T-helper 9 cell (primary cell): ENCODE measurements at regions not wholly inside any gene's neighbourhood (a gene's known extent, or its start where the extent isn't known, plus 50 kb on each side); places are given as distances from the start of the nearest gene placed in this dataset.
"Not testable (repeated sequence)": the region's sequence is repeated elsewhere in the genome, so short reads cannot be mapped to it uniquely, and the experiment has no call there.

Experiments used
- DNase-seq: peaks from one replicate; pipeline ENCODE4 v3.0.0-alpha.2; 2020

GRCh38 chr2:237196866-237197618 lies 111.4 kb downstream of the COPS8 start:
- no peak for DNase-seq

- no peak for DNase-seq
These were observed 112.6 kb downstream of the COPS8 start for GRCh38 chr2:237198164-237198855.

GRCh38 chr2:237199082-237199481 lies 113.4 kb downstream of the COPS8 start:
- DNase-seq: no peak

- DNase-seq: no peak
These were observed 113.9 kb downstream of the COPS8 start for GRCh38 chr2:237199577-237199976.

- no peak for DNase-seq
These were observed 114.8 kb downstream of the COPS8 start for GRCh38 chr2:237200462-237200861.

- DNase-seq: no peak
These were observed 116.0 kb downstream of the COPS8 start for GRCh38 chr2:237201461-237202287.

GRCh38 chr2:237202288-237203030 lies 116.8 kb downstream of the COPS8 start:
- no peak for DNase-seq

GRCh38 chr2:237205043-237205541 lies 119.4 kb downstream of the COPS8 start:
- DNase-seq: no peak

GRCh38 chr2:237205561-237205971 lies 119.9 kb downstream of the COPS8 start:
- DNase-seq: no peak

GRCh38 chr2:237207646-237208045 lies 122.0 kb downstream of the COPS8 start:
- DNase-seq: no peak

GRCh38 chr2:237208373-237209260 lies 122.9 kb downstream of the COPS8 start:
- no peak for DNase-seq

GRCh38 chr2:237209885-237210284 lies 124.2 kb downstream of the COPS8 start:
- DNase-seq: no peak

GRCh38 chr2:237210297-237210696 lies 124.6 kb downstream of the COPS8 start:
- DNase-seq: no peak

GRCh38 chr2:237210763-237211162 lies 125.1 kb downstream of the COPS8 start:
- no peak for DNase-seq

GRCh38 chr2:237212356-237213279 lies 126.9 kb downstream of the COPS8 start:
- DNase-seq: not testable (repeated sequence)

- no peak for DNase-seq
These were observed 127.8 kb downstream of the COPS8 start for GRCh38 chr2:237213315-237214022.

- no peak for DNase-seq
These were observed 128.5 kb downstream of the COPS8 start for GRCh38 chr2:237214030-237214675.

- no peak for DNase-seq
These were observed 129.3 kb downstream of the COPS8 start for GRCh38 chr2:237214963-237215362.

GRCh38 chr2:237217995-237218616 lies 132.4 kb downstream of the COPS8 start:
- no peak for DNase-seq
